H1 (cell line): ENCODE measurements at regions not wholly inside any gene's neighbourhood (a gene's known extent, or its start where the extent isn't known, plus 50 kb on each side); places are given as distances from the start of the nearest gene placed in this dataset.

ENCODE experiments used
- ATF2 ChIP-seq: IDR thresholded peaks from 2 replicates; pipeline ENCODE4 v1.6.1; 2012; ENCODE audit warnings: low read length, inconsistent platforms
- CTCF ChIP-seq, 3 experiments: IDR thresholded peaks; 1 replicate in 2 of 3; 2 replicates in 1 of 3; pipeline versions ENCODE4 v1.5.1 to v1.6.1; 2011; ENCODE audit warnings: low read length in 3 of 3, mild to moderate bottlenecking in 3 of 3, inconsistent platforms in 2 of 3, low read depth in 1 of 3, moderate library complexity in 1 of 3; ENCODE audit not compliant: insufficient read depth in 1 of 3; ENCODE audit errors: control extremely low read depth in 1 of 3
- MAFK ChIP-seq: IDR thresholded peaks from 2 replicates; pipeline ENCODE4 v1.6.1; 2012; ENCODE audit warnings: low read depth, mild to moderate bottlenecking, improper control_type of control experiment, low read length
- POLR2A ChIP-seq, 2 experiments: IDR thresholded peaks; 1 replicate in 1 of 2; 2 replicates in 1 of 2; pipeline ENCODE4 v1.6.1; 2011; ENCODE audit warnings: low read depth in 2 of 2, low read length in 2 of 2, mild to moderate bottlenecking in 2 of 2; ENCODE audit errors: control extremely low read depth in 1 of 2
- RFX5 ChIP-seq: IDR thresholded peaks from 2 replicates; pipeline ENCODE4 v1.6.1; 2011; ENCODE audit warnings: low read depth, low read length, improper control_type of control experiment, borderline replicate concordance

GRCh38 chr12:77253321-77253720, 188.0 kb upstream of the E2F7 start:
- no peak for TF ChIP-seq ATF2
- no peak for TF ChIP-seq CTCF (IDR thresholded peaks at IDR 0.05; ENCODE audit: control extremely low read depth in 1 of 3, insufficient read depth in 1 of 3, low read depth in 1 of 3, low read length in 3 of 3)
- TF ChIP-seq MAFK, result no peak
- no peak for TF ChIP-seq RFX5
- no peak for TF ChIP-seq POLR2A (IDR thresholded peaks at IDR 0.05; ENCODE audit: control extremely low read depth in 1 of 2, low read depth in 2 of 2, low read length in 2 of 2)
